Skin epidermis (tissue), 12 donors: ENCODE measurements at regions not wholly inside any gene's neighbourhood (a gene's known extent, or its start where the extent isn't known, plus 50 kb on each side); places are given as distances from the start of the nearest gene placed in this dataset.

Source experiments
- H3K27ac ChIP-seq, 21 experiments: fragments of 200-600 bp; sonication (generic) in 11 of 21; one replicate each; pipeline ENCODE4 v1.5.0; 2020; ENCODE audit warnings: mild to moderate bottlenecking in 3 of 21, inconsistent platforms in 2 of 21, moderate library complexity in 2 of 21
- H3K4me3 ChIP-seq, 7 experiments: fragments of 200-600 bp; sonication (generic) in 2 of 7; one replicate each; pipeline ENCODE4 v1.5.0; 2020; ENCODE audit warnings: inconsistent platforms in 2 of 7, mild to moderate bottlenecking in 2 of 7, moderate library complexity in 1 of 7

GRCh38 chr7:35508623-35509400 lies 186.1 kb downstream of the HERPUD2 start:
- Histone ChIP-seq H3K4me3 (no peak overlapping the region), H3K27ac (no peak overlapping the region)

DNA sequence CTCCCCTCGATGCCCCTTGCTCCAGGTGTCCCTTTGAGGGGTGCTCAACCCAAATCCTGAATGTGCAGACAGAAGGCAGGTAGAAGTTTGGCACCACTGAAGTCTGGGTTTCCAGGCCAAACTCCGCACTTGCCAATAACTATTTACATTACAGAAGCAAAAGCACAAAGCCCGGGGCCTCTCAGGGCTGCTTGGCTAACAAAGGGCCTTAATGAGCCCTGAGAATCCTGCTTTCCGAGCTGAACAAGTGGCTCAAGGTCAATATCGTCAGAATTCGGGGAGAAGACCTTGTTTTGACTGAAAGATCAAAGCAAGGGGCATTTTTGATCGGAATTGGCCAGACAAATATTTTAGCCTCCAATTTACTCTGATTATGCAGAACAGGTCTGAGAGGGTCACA lies 189.9 kb downstream of the HERPUD2 start:
- no peak overlapping the region for H3K27ac ChIP-seq
- no peak overlapping the region for H3K4me3 ChIP-seq

GRCh38 chr7:35504365-35504764 lies 190.6 kb downstream of the HERPUD2 start:
- H3K27ac ChIP-seq, result no peak overlapping the region
- no peak overlapping the region for H3K4me3 ChIP-seq

GRCh38 chr7:35501681-35502080 lies 193.3 kb downstream of the HERPUD2 start:
- H3K4me3 ChIP-seq, result no peak overlapping the region
- H3K27ac ChIP-seq, result no peak overlapping the region

GRCh38 chr7:35499226-35499625 lies 195.7 kb downstream of the HERPUD2 start:
- Histone ChIP-seq H3K27ac (no peak overlapping the region), H3K4me3 (no peak overlapping the region)

GRCh38 chr7:35498416-35498815 lies 196.5 kb downstream of the HERPUD2 start:
- no peak overlapping the region for H3K27ac ChIP-seq
- no peak overlapping the region for H3K4me3 ChIP-seq

DNA sequence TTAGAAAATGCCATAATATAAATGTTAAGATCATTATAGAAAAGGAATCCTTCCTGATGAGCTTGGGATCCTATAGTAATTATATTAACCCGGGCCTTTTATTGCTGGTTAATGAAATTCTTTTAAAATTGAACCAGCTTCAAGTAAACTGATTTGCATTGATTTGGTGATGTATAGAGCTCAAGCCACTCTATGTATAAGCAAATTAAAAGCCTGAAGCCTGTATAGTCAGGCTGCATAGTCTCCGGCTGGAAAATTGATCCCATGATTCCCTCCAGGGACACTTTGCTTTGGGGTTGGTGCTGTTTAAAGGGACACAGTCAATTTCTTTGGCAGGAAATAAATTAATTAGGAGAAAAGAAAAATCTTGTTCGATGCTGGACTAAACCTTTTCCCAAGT lies 199.1 kb downstream of the HERPUD2 start:
- Histone ChIP-seq H3K4me3 (no peak overlapping the region), H3K27ac (no peak overlapping the region)

GRCh38 chr7:35495377-35495776 lies 199.6 kb downstream of the HERPUD2 start:
- no peak overlapping the region for H3K27ac ChIP-seq

GRCh38 chr7:35494407-35494806 lies 200.5 kb downstream of the HERPUD2 start:
- no peak overlapping the region for H3K27ac ChIP-seq
- H3K4me3 ChIP-seq, result no peak overlapping the region

More at GRCh38 chr7:35495377-35495776, 199.6 kb downstream of the HERPUD2 start:
- H3K4me3 ChIP-seq, result no peak overlapping the region

DNA sequence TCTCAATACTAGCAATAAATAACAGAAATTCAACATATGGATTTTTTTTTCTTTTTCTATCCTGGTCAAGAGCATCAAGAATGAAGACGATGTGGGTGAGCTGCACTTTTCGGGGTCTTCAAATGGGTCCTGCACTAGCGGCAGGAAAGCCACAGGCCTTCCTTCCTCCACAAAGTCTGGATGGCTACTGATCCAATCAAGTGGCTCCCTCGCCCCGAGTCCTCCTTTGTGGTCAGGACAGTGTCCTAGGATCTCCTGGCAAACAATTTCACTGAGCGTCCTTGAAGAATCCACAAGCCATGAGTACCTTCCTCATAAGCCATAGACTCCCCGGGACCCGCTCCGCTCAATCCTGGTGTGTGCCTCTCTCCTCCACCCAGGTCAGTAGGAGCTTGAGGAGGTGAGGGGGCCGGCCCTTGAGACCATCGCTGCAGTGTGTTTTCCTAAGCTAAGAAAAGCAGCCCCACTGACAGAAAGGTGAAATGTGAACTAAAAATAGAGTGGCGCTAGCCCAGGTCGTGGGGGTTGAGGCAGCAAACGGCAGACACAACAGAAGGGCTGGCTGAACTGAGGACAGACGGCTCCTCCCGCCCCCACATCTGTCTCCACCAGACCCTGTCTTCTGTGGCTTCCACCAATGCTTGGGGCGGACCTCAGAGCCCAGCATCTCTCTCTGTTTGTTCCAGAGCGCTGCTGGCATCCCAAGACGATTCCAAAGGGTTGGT lies 202.3 kb downstream of the HERPUD2 start:
- no peak overlapping the region for H3K27ac ChIP-seq
- no peak overlapping the region for H3K4me3 ChIP-seq

DNA sequence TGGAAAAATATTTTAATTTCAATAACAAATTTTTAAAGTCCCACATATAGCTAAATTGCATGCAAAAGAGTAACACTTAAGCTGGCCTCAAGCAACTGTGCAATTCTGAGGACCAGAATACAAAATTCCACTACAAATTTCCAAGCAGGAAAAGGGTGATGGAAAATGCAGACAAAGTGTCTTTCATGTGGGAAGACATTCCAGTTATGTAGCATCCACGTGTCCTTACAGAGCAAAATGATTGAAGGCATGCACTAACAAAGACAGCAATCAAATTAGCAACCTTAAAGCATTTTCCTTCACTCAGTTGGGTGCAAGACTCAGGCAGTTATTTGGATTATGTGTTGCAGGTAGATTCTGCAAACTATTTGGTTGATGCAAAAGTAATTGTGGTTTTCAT lies 203.7 kb downstream of the HERPUD2 start:
- Histone ChIP-seq H3K4me3 (no peak overlapping the region), H3K27ac (no peak overlapping the region)

- Histone ChIP-seq H3K4me3 (no peak overlapping the region), H3K27ac (no peak overlapping the region)
These were observed 207.1 kb downstream of the HERPUD2 start for GRCh38 chr7:35487841-35488240.

GRCh38 chr7:35487402-35487801 lies 207.5 kb downstream of the HERPUD2 start:
- Histone ChIP-seq H3K27ac (no peak overlapping the region), H3K4me3 (no peak overlapping the region)

DNA sequence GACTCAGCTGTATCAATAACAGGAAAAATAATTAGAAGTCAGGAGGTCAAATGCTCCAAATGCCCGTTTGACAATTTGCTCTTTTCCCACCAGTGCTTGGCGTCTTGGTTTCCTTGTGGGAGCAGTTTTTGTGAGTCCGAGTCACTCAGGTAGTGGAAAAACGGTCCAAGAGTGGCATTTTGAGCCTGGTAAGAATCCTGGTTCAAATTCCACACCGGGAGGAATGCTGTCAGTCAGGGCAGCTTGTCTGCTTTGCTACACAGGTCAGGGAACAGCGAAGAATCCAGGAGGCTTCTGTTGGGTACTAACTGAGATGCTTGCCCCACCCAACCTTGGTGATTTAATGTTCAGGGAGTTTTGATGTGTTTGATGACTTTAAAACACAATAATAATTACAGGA lies 209.5 kb downstream of the HERPUD2 start:
- Histone ChIP-seq H3K27ac (no peak overlapping the region), H3K4me3 (no peak overlapping the region)

DNA sequence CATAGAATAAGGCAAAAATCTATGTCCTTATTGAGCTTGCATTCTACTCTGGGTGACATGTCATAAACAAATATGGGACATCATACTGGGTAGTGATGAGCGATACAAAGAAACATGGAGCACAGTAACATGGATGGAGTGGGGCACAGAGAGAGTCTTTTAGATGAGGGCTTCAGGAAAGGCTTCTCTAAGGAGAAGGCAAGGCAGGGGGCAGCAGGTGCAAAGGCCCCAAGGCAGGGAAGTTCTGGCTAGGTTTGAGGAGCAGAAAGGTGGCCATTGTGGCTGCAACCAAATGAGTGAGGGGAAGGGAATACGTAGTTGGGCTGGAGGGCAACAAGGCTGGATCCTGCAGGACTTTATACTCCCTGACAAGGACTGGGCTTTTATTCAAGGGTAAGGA lies 211.4 kb downstream of the HERPUD2 start:
- H3K4me3 ChIP-seq, result no peak overlapping the region

DNA sequence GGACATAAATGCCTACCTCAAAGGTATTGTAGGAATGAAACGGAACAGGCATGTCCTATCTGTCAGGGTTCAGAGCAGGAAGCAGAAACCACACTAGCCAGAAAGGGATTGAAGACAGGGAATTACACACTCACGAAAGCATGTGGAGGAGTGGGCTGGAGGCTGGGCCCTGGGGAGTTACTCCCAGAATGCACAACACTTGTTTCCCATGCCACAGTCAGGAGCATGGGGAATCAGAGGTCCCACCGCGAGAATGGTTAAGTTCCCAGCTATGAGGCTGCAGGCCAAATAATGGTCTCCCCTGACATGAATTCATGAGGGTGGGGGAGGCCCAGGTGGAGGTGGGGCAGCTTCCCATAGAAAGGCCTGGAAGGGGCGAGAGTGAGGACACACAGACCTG lies 212.7 kb downstream of the HERPUD2 start:
- H3K27ac ChIP-seq, result no peak overlapping the region
- no peak overlapping the region for H3K4me3 ChIP-seq

More for the DNA sequence above, 211.4 kb downstream of the HERPUD2 start:
- no peak overlapping the region for H3K27ac ChIP-seq

GRCh38 chr7:35480806-35481205 lies 214.1 kb downstream of the HERPUD2 start:
- no peak overlapping the region for H3K27ac ChIP-seq
- no peak overlapping the region for H3K4me3 ChIP-seq

- Histone ChIP-seq H3K4me3 (no peak overlapping the region), H3K27ac (no peak overlapping the region)
These were observed 217.3 kb downstream of the HERPUD2 start for GRCh38 chr7:35477609-35478008.

DNA sequence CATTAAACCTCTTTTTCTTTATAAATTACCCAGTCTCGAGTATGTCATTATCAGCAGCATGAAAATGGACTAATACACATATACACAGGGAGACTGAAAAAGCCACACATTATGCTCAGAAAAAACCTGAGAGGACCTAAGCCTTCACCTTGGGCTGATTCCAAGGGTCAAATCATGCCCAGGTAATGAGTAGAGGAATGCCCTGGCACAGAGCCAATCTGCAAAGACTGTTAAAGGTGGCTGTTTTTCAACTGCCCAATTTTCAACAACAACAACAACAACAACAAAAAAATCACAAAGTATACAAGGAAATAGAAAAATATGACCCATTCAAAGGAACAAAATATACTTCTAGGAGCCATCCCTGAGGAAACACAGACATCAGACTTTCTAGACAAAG lies 220.2 kb upstream of the TBX20 start:
- no peak overlapping the region for H3K4me3 ChIP-seq
- H3K27ac ChIP-seq, result no peak overlapping the region

DNA sequence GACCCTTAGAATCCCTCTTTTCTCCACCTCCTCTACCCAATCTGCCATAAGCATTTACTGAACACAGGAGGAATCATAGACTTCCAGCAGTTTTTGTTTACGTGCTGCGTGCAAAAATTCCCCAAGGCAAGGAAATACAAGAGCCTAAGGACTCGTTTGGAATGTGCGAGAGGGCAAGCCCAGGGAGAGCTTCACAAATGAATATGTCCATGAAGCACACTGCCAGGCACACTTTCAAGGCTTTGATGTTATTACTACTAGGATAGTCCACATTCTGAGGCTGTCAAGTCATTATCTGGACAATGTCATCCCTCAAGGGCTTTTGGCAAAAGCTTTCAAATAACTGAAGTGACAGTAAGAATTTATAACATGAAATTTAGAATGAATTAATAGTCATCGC lies 214.7 kb upstream of the TBX20 start:
- H3K4me3 ChIP-seq, result no peak overlapping the region
- H3K27ac ChIP-seq, result no peak overlapping the region

DNA sequence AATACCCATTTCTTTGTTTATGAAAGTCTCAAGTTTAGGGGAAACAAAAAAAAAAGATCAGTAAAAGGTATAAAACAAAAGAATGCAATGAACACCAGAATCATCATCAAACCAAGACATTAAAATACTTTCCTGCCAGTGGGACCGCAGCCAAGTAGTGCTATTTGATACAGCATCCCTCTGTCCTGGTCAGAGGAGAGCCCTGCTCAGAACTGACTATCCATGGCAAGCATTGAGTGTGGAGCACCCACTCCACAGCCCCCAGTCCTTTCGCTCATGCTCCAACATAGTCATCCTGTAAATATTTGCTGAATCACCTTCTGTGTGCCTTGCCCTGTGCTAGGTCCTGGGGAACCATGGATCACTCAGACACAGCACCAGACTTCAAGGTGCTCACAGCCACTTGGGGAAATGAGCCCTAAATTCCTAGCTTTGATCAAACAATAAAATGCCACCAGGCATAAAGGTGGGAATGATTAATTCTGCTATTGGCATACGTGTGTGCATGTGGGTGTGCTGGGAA lies 213.6 kb upstream of the TBX20 start:
- Histone ChIP-seq H3K4me3 (no peak overlapping the region), H3K27ac (no peak overlapping the region)
